NK-92 (cell line): ENCODE measurements at regions not wholly inside any gene's neighbourhood (a gene's known extent, or its start where the extent isn't known, plus 50 kb on each side); places are given as distances from the start of the nearest gene placed in this dataset.
"Not testable (repeated sequence)": the region's sequence is repeated elsewhere in the genome, so short reads cannot be mapped to it uniquely, and the experiment has no call there.

Source experiments
- DNase-seq: peaks from one replicate; lab custom pipeline; 2025; ENCODE audit not compliant: unreplicated experiment; lab: John Stamatoyannopoulos, UW

- DNase-seq: no peak
Measured at GRCh38 chr3:188972310-188972709, 199.5 kb upstream of the TPRG1 start.

- no peak for DNase-seq
Measured at GRCh38 chr3:188974856-188975599, 196.7 kb upstream of the TPRG1 start.

DNA sequence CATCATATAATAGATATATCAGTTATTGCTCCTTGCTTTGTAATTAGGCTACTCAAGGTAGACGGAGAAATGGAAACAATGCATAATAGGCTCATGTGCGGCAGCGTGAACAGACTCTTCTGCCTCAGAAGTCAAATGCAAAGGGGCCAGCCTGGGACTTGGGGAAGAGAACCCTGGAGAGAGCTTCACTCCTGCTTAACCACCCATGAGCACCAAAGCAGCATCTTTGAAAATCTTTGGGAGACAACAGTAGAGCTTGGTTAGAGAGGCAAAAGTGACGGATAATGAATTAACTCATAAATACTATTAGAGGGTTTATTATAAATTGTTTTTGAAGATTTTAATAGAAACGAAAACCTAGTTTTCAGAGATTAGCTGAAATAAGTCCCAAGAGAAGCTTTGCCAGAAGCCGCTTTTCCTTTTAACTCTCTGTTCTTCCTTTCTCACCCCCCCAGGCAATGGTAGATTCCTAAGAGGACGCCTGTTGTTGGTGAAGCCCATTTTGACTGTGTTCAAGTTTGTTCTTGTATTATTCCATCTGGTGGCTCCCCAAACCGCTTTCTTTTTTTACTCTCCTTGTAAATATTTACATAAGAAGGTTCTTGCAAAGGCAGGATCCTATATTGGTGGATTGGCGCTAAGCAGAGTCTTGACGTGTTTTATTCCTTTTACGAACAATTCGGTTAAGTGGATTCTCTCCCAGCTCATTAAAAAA, 196.0 kb upstream of the TPRG1 start:
- no peak for DNase-seq

GRCh38 chr3:188976407-188976806, 195.4 kb upstream of the TPRG1 start:
- no peak for DNase-seq

DNA sequence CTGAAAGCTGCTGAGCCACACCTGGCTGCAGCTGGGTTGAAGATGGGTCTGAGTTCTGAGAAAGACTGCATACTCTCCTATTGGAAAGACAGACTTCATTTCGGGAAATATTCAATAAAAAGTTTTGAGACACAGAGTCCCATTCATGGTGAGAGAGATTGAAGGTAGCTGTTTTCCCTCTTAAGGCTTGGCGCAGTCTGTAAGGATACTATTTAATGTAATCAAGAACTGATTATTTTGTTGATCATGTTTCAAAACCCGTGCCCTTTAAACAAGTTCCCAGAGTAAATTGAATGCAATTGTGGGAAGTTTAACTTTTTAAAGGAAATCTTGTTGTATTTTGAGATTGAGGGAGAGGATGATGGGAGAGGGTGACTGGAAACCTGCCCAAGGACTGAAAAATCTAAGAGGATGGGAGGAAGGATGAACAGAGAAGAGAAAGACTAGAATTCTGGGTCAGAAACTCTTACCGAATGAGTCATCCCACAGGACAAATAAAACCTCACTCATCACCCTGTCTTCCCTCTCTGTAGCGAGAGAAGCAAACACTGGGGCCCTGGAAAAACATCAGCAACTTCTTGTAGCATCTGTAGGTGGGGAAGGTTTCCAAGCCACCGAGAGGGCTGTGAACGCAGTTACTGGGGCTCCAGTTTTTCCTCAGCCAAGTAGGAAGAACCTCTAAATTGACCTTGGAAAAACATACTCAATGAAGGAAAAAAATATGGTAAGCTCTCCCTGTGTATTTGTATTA, 193.2 kb upstream of the TPRG1 start:
- DNase-seq: no peak

- DNase-seq: no peak
Measured at GRCh38 chr3:188979248-188979647, 192.5 kb upstream of the TPRG1 start.

GRCh38 chr3:188979669-188980310, 192.0 kb upstream of the TPRG1 start:
- no peak for DNase-seq

- DNase-seq: no peak
Measured at GRCh38 chr3:188993181-188993580, 178.6 kb upstream of the TPRG1 start.

DNA sequence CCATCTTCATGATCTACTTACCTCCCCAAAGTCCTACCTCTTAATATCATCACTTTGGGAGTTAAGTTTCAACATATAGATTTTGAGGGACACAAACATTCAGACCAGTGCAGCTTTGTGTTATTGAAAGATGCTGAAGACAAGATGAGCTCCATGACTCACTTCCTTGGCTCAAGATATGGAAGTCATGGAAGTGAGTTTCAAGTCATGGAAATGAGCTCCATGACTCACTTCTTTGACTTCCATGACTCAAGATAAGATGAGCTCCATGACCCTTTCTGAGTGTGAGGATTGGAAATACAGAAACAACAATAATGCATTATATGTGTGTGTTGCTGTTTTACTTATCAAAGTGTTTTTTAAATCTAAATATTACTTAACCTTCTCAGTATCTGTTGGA, 170.2 kb upstream of the TPRG1 start:
- DNase-seq: no peak

- no peak for DNase-seq
Measured at GRCh38 chr3:189003410-189003809, 168.4 kb upstream of the TPRG1 start.

GRCh38 chr3:189013224-189013888, 158.4 kb upstream of the TPRG1 start:
- no peak for DNase-seq

DNA sequence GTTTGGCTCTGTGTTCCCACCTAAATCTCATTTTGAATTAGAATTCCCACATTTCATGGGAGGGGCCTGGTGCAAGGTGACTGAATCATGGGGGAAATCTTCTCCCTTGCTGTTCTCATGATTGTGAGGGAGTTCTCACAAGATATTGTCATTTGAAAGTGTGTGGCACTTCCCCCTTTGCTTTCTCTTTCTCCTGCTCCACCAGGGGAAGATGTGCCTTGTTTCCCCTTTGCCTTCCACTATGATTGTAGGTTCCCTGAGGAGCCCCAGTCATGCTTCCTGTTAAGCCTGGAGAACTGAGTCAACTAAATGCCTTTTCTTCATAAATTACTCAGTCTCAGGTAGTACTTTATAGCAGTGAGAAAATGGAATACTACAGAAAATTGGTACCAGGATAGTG, 157.2 kb upstream of the TPRG1 start:
- DNase-seq: no peak

GRCh38 chr3:189022576-189023466, 148.9 kb upstream of the TPRG1 start:
- DNase-seq: not testable (repeated sequence)

- DNase-seq: no peak
Measured at GRCh38 chr3:189025866-189026265, 145.9 kb upstream of the TPRG1 start.

- DNase-seq: no peak
Measured at GRCh38 chr3:189027626-189028155, 144.1 kb upstream of the TPRG1 start.

GRCh38 chr3:189038773-189039745, 132.7 kb upstream of the TPRG1 start:
- no peak for DNase-seq

DNA sequence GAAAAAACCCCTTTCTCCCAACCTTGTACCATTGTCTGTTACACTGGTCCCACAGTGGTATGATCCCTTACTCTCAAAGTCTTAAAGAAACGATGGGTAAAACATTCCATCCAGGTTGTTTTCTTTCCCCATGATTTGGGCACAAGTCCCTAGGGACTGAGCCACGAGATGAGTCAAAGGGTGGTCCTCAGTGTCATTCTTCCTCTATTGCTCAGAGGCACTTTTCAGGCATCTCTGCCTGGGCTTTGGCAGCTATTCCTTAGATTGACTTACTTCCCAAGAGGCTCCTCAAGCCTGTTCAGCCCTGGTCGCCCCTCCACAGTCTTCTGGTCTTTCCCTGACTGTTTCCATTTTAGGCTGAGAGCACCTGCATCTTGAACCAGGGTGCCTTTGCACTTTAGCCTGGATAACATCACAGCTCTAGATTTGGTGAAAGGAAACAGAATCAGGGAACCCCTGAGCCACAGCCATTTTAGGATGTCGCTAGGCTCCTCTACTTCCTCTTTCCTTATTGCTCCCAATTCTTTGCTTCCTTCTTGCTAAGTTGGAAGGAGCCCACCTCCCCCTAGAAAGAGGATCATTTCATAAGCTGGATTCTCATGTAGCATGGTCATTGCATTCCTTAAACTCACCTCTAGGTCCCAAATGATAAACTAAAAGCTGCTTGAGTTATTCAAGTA, 131.0 kb upstream of the TPRG1 start:
- DNase-seq: no peak
